Type B pancreatic cell (in vitro differentiated cells): ENCODE measurements at regions not wholly inside any gene's neighbourhood (a gene's known extent, or its start where the extent isn't known, plus 50 kb on each side); places are given as distances from the start of the nearest gene placed in this dataset.

ENCODE experiments used
- DNase-seq: peaks from one replicate; pipeline ENCODE4 v3.0.0; 2021; ENCODE audit warnings: mixed read lengths; ENCODE audit not compliant: unreplicated experiment; ENCODE audit errors: extremely low spot score
- H3K27ac Mint-ChIP-seq: 2 replicates; pipeline ENCODE4 v1.8.0; 2021; ENCODE audit warnings: mild to moderate bottlenecking, mixed read lengths
- H3K27me3 Mint-ChIP-seq: 2 replicates; pipeline ENCODE4 v1.8.0; 2021; ENCODE audit warnings: mixed read lengths
- H3K36me3 Mint-ChIP-seq: 2 replicates; pipeline ENCODE4 v1.8.0; 2021; ENCODE audit warnings: mixed read lengths
- H3K4me1 Mint-ChIP-seq: one replicate; pipeline ENCODE4 v1.8.0; 2021; ENCODE audit warnings: mixed read lengths; ENCODE audit not compliant: unreplicated experiment
- H3K4me3 Mint-ChIP-seq: 2 replicates; pipeline ENCODE4 v1.8.0; 2021; ENCODE audit warnings: mild to moderate bottlenecking, mixed read lengths
- H3K9me3 Mint-ChIP-seq: 2 replicates; pipeline ENCODE4 v1.8.0; 2021; ENCODE audit warnings: mixed read lengths
- CTCF ChIP-seq: fragments of 200-600 bp; sonication (generic); conservative IDR thresholded peaks from 2 replicates; pipeline ENCODE4 v1.5.0; 2021; ENCODE audit warnings: antibody characterized with exemption, mild to moderate bottlenecking

GRCh38 chr20:60941379-60941778 lies 310.7 kb upstream of the CDH4 start:
- Mint-ChIP-seq H3K36me3 (no peaks in the 10 kb centered on the region), H3K27me3 (peaks cover 31% of the 10 kb centered on the region), H3K4me3 (no peak overlapping the region), H3K27ac (no peak overlapping the region), H3K4me1 (no peaks in the 10 kb centered on the region), H3K9me3 (no peaks in the 10 kb centered on the region)
- TF ChIP-seq CTCF: no peak
- DNase-seq: no peak

GRCh38 chr20:60947819-60948218 lies 304.2 kb upstream of the CDH4 start:
- Mint-ChIP-seq H3K4me3 (no peak overlapping the region), H3K9me3 (no peaks in the 10 kb centered on the region), H3K4me1 (no peaks in the 10 kb centered on the region), H3K27me3 (peaks cover 12% of the 10 kb centered on the region), H3K27ac (no peak overlapping the region), H3K36me3 (no peaks in the 10 kb centered on the region)
- DNase-seq: no peak
- TF ChIP-seq CTCF: no peak

GRCh38 chr20:60948224-60948623 lies 303.8 kb upstream of the CDH4 start:
- no peak for TF ChIP-seq CTCF
- no peaks in the 10 kb centered on the region for H3K4me1 Mint-ChIP-seq
- no peaks in the 10 kb centered on the region for H3K36me3 Mint-ChIP-seq
- peaks cover 10% of the 10 kb centered on the region for H3K27me3 Mint-ChIP-seq
- no peaks in the 10 kb centered on the region for H3K9me3 Mint-ChIP-seq
- H3K4me3 Mint-ChIP-seq: no peak overlapping the region
- H3K27ac Mint-ChIP-seq: no peak overlapping the region
- DNase-seq: no peak

- no peak overlapping the region for H3K4me3 Mint-ChIP-seq
- H3K27me3 Mint-ChIP-seq: peaks cover 12% of the 10 kb centered on the region
- no peak for TF ChIP-seq CTCF
These were observed 301.5 kb upstream of the CDH4 start for GRCh38 chr20:60950561-60950960.

GRCh38 chr20:60950974-60951373 lies 301.1 kb upstream of the CDH4 start:
- no peak overlapping the region for H3K27ac Mint-ChIP-seq

More at GRCh38 chr20:60950561-60950960, 301.5 kb upstream of the CDH4 start:
- no peak for DNase-seq
- Mint-ChIP-seq H3K36me3 (no peaks in the 10 kb centered on the region), H3K27ac (no peak overlapping the region), H3K9me3 (no peaks in the 10 kb centered on the region), H3K4me1 (no peaks in the 10 kb centered on the region)

More at GRCh38 chr20:60950974-60951373, 301.1 kb upstream of the CDH4 start:
- no peak for DNase-seq
- no peak overlapping the region for H3K4me3 Mint-ChIP-seq
- H3K36me3 Mint-ChIP-seq: no peaks in the 10 kb centered on the region
- H3K27me3 Mint-ChIP-seq: peaks cover 12% of the 10 kb centered on the region
- TF ChIP-seq CTCF: no peak
- H3K9me3 Mint-ChIP-seq: no peaks in the 10 kb centered on the region
- H3K4me1 Mint-ChIP-seq: no peaks in the 10 kb centered on the region
